GM18951 (cell line): ENCODE measurements at regions not wholly inside any gene's neighbourhood (a gene's known extent, or its start where the extent isn't known, plus 50 kb on each side); places are given as distances from the start of the nearest gene placed in this dataset.

ENCODE experiments used
- POLR2A ChIP-seq: IDR thresholded peaks from 4 replicates; pipeline ENCODE4 v1.6.1; 2011; ENCODE audit warnings: mild to moderate bottlenecking; ENCODE audit not compliant: insufficient read length, insufficient read depth; ENCODE audit errors: extremely low read depth
- in situ Hi-C: fragments of 300-500 bp; cut with MboI; formaldehyde crosslinking; loops from one replicate; pipeline ENCODE4 v1.12.0; 2022; ENCODE audit warnings: low sequenced_read_pairs, mixed read lengths, inconsistent platforms; ENCODE audit not compliant: unreplicated experiment

GRCh38 chr21:16353764-16354163 lies 624.0 kb downstream of the USP25 start:
- in situ Hi-C loops: no loop called here
- TF ChIP-seq POLR2A: no peak

DNA sequence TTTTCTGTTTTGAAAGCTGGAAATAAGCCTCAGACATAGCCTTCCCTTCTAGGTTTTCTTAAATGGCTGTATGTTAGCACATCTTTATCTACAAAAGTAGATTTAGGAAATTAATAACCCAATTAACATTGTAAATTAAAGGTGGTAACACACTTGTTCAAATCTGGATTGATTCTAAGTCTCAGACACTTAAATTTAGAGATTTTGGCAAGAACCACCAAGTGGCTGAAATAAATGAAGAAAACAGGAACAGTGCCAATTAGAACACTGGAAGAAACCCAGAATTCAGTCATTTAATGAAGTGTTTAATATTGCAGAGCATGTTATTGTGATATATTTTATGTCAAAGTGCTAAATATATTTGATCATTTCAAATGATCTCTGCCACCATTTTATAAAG lies 628.2 kb downstream of the USP25 start:
- no peak for TF ChIP-seq POLR2A
- in situ Hi-C loops: no loop called here

DNA sequence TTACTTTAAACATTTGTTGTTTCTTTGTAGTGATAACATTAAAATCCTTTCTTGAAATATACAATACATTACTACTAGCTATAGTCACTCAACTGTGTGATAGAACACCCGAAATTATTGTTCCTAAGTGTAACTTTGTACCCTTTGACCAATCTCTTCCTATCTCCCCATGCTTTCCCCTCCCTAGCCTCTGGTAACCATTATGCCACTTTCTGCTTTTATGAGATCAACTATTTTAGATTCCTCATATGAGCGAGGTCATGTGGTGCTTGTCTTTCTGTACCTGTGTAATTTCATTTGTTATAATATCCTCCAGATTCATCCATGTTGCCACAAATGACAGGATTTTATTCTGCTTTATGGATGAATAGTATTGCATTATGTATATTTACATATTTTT lies 629.0 kb downstream of the USP25 start:
- no peak for TF ChIP-seq POLR2A
- in situ Hi-C loops: no loop called here

DNA sequence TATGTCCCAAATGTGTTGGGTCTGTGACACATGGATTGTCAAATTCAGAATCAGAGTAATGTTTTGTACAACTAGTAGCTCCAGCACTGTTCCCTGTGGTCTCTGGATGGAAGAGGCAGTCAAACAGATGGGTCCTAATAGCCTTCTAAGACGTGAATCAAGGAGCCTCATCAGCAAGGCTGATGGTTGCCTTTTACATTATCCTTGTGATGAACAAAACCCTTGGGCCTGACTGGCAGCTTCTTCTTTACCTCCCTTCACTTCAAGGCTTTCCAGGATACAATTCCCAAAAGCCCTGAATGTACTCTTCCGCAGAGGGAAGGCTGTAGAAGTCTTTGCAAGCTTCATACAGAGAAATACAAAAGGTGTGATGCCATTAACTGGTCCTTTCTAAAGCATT lies 633.3 kb downstream of the USP25 start:
- in situ Hi-C loops: no loop called here
- TF ChIP-seq POLR2A: no peak

DNA sequence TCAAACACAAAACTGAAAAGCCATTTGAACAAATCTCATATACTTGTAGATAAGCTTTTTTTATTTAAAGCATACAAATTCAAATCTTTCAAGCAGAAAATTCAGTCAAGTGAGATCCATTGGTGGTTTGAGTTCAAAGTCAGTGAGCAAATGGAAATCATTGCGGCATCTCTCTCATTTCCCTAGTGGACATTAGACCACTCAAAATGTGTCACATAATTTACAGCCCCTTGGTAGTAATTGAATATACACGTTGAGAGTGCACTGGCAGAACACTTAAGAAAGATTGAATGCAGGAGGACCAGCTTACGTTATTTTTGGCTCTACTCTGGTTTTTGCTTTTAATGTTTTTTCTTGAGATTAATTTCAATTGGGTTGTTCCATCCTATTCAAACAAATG lies 633.7 kb downstream of the USP25 start:
- in situ Hi-C loops: no loop called here

GRCh38 chr21:16366207-16366606 lies 636.4 kb downstream of the USP25 start:
- TF ChIP-seq POLR2A: no peak
- in situ Hi-C loops: no loop called here

More for the DNA sequence above, 633.7 kb downstream of the USP25 start:
- TF ChIP-seq POLR2A: no peak

GRCh38 chr21:16367079-16367478 lies 637.3 kb downstream of the USP25 start:
- in situ Hi-C loops: no loop called here
- no peak for TF ChIP-seq POLR2A

GRCh38 chr21:16370186-16370585 lies 640.4 kb downstream of the USP25 start:
- in situ Hi-C loops: no loop called here
- TF ChIP-seq POLR2A: no peak

GRCh38 chr21:16372586-16372985 lies 642.8 kb downstream of the USP25 start:
- in situ Hi-C loops: no loop called here
- TF ChIP-seq POLR2A: no peak

DNA sequence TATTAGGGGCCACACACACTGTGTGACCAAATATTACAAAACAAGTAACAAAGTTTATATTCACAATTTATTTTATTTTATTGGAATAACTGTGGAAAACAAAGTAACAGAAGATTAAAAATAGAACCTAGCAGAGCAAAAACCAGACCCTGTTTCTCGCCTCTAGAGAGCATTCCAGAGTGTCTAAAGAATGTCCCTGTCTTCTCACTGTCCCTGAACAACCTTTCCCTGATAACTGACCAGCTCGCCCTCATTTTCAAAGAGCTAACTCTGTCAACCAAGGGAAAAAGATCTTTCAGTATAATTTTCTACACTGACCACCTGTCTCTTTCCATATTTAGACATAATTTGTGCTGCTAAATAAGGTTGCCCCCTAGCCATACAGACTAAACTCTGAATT lies 646.9 kb downstream of the USP25 start:
- no peak for TF ChIP-seq POLR2A
- in situ Hi-C loops: no loop called here

DNA sequence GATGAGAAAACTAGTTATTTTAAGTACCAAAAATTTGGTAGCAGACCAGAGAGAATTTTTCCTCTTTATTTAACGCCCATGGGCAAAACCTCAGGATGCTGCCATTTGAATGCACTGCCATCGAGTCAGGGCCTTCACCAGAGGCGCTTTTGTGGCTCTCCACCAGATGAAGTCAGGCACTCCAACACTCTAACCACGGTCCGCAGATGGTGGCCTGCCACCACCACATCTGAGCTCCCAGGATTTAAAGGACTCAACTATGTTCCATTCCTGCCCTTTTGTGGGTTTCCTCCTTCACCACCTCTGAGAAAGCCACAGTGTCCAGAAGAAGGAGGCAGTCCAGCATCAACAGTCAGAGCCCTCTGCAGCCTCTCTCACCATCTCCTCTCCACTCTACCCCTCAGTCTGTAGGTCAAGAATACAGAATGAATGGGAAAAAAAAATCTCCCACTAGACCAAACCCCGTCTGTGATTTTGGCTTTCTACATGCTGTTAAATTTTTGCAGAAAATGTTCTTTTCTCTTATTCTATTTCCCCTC lies 647.4 kb downstream of the USP25 start:
- in situ Hi-C loops: no loop called here
- TF ChIP-seq POLR2A: no peak

DNA sequence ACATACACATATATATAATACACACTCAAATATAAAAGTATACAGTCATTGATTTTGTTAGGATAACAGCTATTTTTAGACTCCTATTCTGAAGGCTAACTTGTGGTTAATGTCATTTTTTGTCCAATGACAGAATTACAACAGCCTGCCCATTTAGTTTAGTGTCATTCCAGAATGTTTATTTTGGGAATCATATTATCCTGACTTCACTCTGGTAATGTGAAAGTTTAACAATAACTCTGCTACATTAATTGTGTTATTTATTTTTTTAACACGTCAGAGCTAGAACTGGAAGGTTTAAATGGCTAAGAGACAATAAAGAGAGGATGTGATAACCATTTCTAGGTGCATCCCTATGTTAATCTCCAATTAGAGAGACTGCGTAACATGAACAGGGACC lies 648.1 kb downstream of the USP25 start:
- no peak for TF ChIP-seq POLR2A
- in situ Hi-C loops: no loop called here

DNA sequence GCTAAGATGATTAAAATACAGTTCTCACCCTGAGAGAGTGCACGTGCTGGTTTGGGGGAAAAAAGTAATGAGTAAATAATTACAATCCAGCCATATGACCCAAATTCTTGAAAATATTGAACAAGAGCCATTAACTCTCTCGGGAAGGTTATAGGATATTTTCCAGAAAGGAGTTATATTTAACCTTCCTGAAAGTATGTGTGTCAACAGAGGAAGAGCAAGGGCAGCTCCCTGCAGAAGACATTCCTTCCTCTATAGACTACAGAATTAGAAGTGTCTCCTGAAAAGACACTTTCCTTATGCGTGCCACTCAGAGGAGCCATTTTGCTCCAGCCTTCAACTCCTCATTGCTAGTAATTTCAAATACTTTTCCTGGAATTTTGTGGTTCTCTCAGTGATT lies 648.7 kb downstream of the USP25 start:
- TF ChIP-seq POLR2A: no peak
- in situ Hi-C loops: no loop called here

- no peak for TF ChIP-seq POLR2A
- in situ Hi-C loops: no loop called here
Measured at GRCh38 chr21:16388291-16388690, 658.5 kb downstream of the USP25 start.
